ENCODE measurements at regions not wholly inside any gene's neighbourhood (a gene's known extent, or its start where the extent isn't known, plus 50 kb on each side); places are given as distances from the start of the nearest gene placed in this dataset.

- no peak for TF ChIP-seq POLR2A (IDR thresholded peaks at IDR 0.05; ENCODE audit: low read depth, low read length)
- no peak for TF ChIP-seq MXI1 (IDR thresholded peaks at IDR 0.05; ENCODE audit: borderline replicate concordance, low read depth, low read length)
- TF ChIP-seq RFX5 (IDR thresholded peaks at IDR 0.05; ENCODE audit: low read depth, low read length), result no peak
- TF ChIP-seq, protein P1, sequence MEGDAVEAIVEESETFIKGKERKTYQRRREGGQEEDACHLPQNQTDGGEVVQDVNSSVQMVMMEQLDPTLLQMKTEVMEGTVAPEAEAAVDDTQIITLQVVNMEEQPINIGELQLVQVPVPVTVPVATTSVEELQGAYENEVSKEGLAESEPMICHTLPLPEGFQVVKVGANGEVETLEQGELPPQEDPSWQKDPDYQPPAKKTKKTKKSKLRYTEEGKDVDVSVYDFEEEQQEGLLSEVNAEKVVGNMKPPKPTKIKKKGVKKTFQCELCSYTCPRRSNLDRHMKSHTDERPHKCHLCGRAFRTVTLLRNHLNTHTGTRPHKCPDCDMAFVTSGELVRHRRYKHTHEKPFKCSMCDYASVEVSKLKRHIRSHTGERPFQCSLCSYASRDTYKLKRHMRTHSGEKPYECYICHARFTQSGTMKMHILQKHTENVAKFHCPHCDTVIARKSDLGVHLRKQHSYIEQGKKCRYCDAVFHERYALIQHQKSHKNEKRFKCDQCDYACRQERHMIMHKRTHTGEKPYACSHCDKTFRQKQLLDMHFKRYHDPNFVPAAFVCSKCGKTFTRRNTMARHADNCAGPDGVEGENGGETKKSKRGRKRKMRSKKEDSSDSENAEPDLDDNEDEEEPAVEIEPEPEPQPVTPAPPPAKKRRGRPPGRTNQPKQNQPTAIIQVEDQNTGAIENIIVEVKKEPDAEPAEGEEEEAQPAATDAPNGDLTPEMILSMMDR (conservative IDR thresholded peaks at IDR 0.05; ENCODE audit: low read depth, low read length), result no peak
- TF ChIP-seq MAFK (IDR thresholded peaks at IDR 0.05; ENCODE audit: low read depth, low read length), result no peak
- no peak for TF ChIP-seq CEBPB (IDR thresholded peaks at IDR 0.05; ENCODE audit: low read depth, low read length)
- TF ChIP-seq SMC3 (IDR thresholded peaks at IDR 0.05; ENCODE audit: low read depth, low read length), result no peak
These were observed 586.7 kb downstream of the TDRD15 start for GRCh38 chr2:21710496-21710895.

All from IMR-90 (cell line).